ENCODE measurements at regions not wholly inside any gene's neighbourhood (a gene's known extent, or its start where the extent isn't known, plus 50 kb on each side); places are given as distances from the start of the nearest gene placed in this dataset.

- no peak overlapping the region for H3K9ac ChIP-seq (ENCODE audit: insufficient read depth in 1 of 2, low read depth in 2 of 2, low read length in 2 of 2)
- no peaks in the 10 kb centered on the region for H3K36me3 ChIP-seq (ENCODE audit: control insufficient read depth, insufficient read depth, low read length)
- H3K4me3 ChIP-seq = no peak overlapping the region
- no peaks in the 10 kb centered on the region for H3K9me3 ChIP-seq (replicated peaks; ENCODE audit: control insufficient read depth, insufficient read depth, low read depth, low read length)
- ATAC-seq (no peak), DNase-seq (ENCODE audit: extremely low read depth in 1 of 4, low spot score in 3 of 4) (no peak), FAIRE-seq (no peak)
- ChIA-PET POLR2A (no interaction called here), CTCF (ENCODE audit: low intra/inter-chr PET ratio) (no interaction called here)
- WGBS (ENCODE audit: insufficient coverage, low coverage, missing lambda C conversion rate) = 28% methylated on average over 6 of the region's 6 CpGs
- no peaks in the 10 kb centered on the region for H3K9me1 ChIP-seq (ENCODE audit: control insufficient read depth, insufficient read depth, low read length)
- H4K20me1 ChIP-seq (replicated peaks; ENCODE audit: control insufficient read depth, insufficient read depth, low read length) = no peaks in the 10 kb centered on the region
- BruUV-seq (replicated peaks) = no TSS peak
- H3K4me2 ChIP-seq (ENCODE audit: insufficient read depth, low read length) = no peak overlapping the region
- intact Hi-C loops (cut with micrococcal nuclease) (no loop called here), in situ Hi-C loops (cut with MboI) (no loop called here)
- no peak overlapping the region for H3K27ac ChIP-seq (ENCODE audit: extremely low read depth, low read depth, low read length)
- H2AFZ ChIP-seq (ENCODE audit: low read depth, low read length) = peak overlapping the region; percentile 14; the same call in 1 of the 2 replicates
- H3K27me3 ChIP-seq (ENCODE audit: control insufficient read depth in 2 of 2, insufficient read depth in 2 of 2, low read length in 2 of 2) = no peaks in the 10 kb centered on the region
- TF ChIP-seq PRMT5 (CRISPR knock-in tag; IDR thresholded peaks at IDR 0.05) = no peak
- no peak for TF ChIP-seq NBN (IDR thresholded peaks at IDR 0.05; ENCODE audit: low read depth)
- TF ChIP-seq PHF8 (IDR thresholded peaks at IDR 0.05; ENCODE audit: borderline replicate concordance, low read length) = no peak
- no peak for TF ChIP-seq NELFE (IDR thresholded peaks at IDR 0.05; ENCODE audit: insufficient read depth, insufficient read length)
- TF ChIP-seq ZNF174 (CRISPR knock-in tag; IDR thresholded peaks at IDR 0.05) = no peak
- no peak for TF ChIP-seq ZFP91 (CRISPR knock-in tag; IDR thresholded peaks at IDR 0.05)
- H3K79me2 ChIP-seq (ENCODE audit: control insufficient read depth, insufficient read depth, low read length) = no peaks in the 10 kb centered on the region
- H3K4me1 ChIP-seq (replicated peaks in 1 of 2; ENCODE audit: control insufficient read depth in 2 of 2, insufficient read depth in 2 of 2, low read length in 2 of 2) = no peaks in the 10 kb centered on the region
Measured at GRCh38 chr4:54513204-54513603, 144.6 kb upstream of the KIT start.

GRCh38 chr4:54513741-54514140 lies 144.0 kb upstream of the KIT start:
- H3K4me3 ChIP-seq = no peak overlapping the region
- in situ Hi-C loops (cut with MboI) (no loop called here), intact Hi-C loops (cut with micrococcal nuclease) (no loop called here)
- no peaks in the 10 kb centered on the region for H4K20me1 ChIP-seq (replicated peaks; ENCODE audit: control insufficient read depth, insufficient read depth, low read length)
- H3K27me3 ChIP-seq (ENCODE audit: control insufficient read depth in 2 of 2, insufficient read depth in 2 of 2, low read length in 2 of 2) = no peaks in the 10 kb centered on the region
- ChIA-PET POLR2A (no interaction called here), CTCF (ENCODE audit: low intra/inter-chr PET ratio) (no interaction called here)
- H3K9me3 ChIP-seq (replicated peaks; ENCODE audit: control insufficient read depth, insufficient read depth, low read depth, low read length) = no peaks in the 10 kb centered on the region
- no peak overlapping the region for H3K27ac ChIP-seq (ENCODE audit: extremely low read depth, low read depth, low read length)
- H3K4me2 ChIP-seq (ENCODE audit: insufficient read depth, low read length) = no peak overlapping the region
- ATAC-seq (no peak), FAIRE-seq (no peak), DNase-seq (ENCODE audit: extremely low read depth in 1 of 4, low spot score in 3 of 4) (no peak)
- no TSS peak for BruUV-seq (replicated peaks)
- no peaks in the 10 kb centered on the region for H3K79me2 ChIP-seq (ENCODE audit: control insufficient read depth, insufficient read depth, low read length)
- H2AFZ ChIP-seq (ENCODE audit: low read depth, low read length) = peak overlapping the region; percentile 14; the same call in 1 of the 2 replicates
- no peak overlapping the region for H3K9ac ChIP-seq (ENCODE audit: insufficient read depth in 1 of 2, low read depth in 2 of 2, low read length in 2 of 2)
- no peaks in the 10 kb centered on the region for H3K9me1 ChIP-seq (ENCODE audit: control insufficient read depth, insufficient read depth, low read length)
- no peaks in the 10 kb centered on the region for H3K4me1 ChIP-seq (replicated peaks in 1 of 2; ENCODE audit: control insufficient read depth in 2 of 2, insufficient read depth in 2 of 2, low read length in 2 of 2)
- H3K36me3 ChIP-seq (ENCODE audit: control insufficient read depth, insufficient read depth, low read length) = no peaks in the 10 kb centered on the region
- TF ChIP-seq PCBP1 (IDR thresholded peaks at IDR 0.05; ENCODE audit: low read depth, low read length, poor library complexity, severe bottlenecking) (no peak), TEAD2 (tag; IDR thresholded peaks at IDR 0.05) (no peak), TFAM (CRISPR knock-in tag; conservative IDR thresholded peaks at IDR 0.05) (no peak), SMARCB1 (IDR thresholded peaks at IDR 0.05; ENCODE audit: insufficient read length, low read depth) (no peak), ZBED1 (IDR thresholded peaks at IDR 0.05) (no peak), ZNF586 (CRISPR knock-in tag; conservative IDR thresholded peaks at IDR 0.05) (no peak), ZNF347 (CRISPR knock-in tag; IDR thresholded peaks at IDR 0.05; ENCODE audit: low read depth) (no peak), FOXP4 (CRISPR knock-in tag; IDR thresholded peaks at IDR 0.05; ENCODE audit: borderline replicate concordance) (no peak), CXXC5 (CRISPR knock-in tag; IDR thresholded peaks at IDR 0.05) (no peak), TAF7 (tag; IDR thresholded peaks at IDR 0.05) (no peak), ZNF717 (CRISPR knock-in tag; IDR thresholded peaks at IDR 0.05) (no peak)
